GM18909 (cell line): ENCODE measurements at regions not wholly inside any gene's neighbourhood (a gene's known extent, or its start where the extent isn't known, plus 50 kb on each side); places are given as distances from the start of the nearest gene placed in this dataset.

Experiments used
- ATAC-seq: cut with Tn5 transposase; IDR thresholded peaks from one replicate; pipeline ENCODE4 v1.9.1; 2021; ENCODE audit warnings: mild to moderate bottlenecking; ENCODE audit not compliant: unreplicated experiment, poor library complexity

- ATAC-seq: no peak
These were observed 240.4 kb downstream of the SNAPC1 start for GRCh38 chr14:62002642-62003041.

- ATAC-seq: no peak
These were observed 241.5 kb downstream of the SNAPC1 start for GRCh38 chr14:62003701-62004100.

GRCh38 chr14:62006116-62006731 lies 244.0 kb downstream of the SNAPC1 start:
- no peak for ATAC-seq

GRCh38 chr14:62015243-62015642 lies 253.0 kb downstream of the SNAPC1 start:
- ATAC-seq: no peak

GRCh38 chr14:62015945-62016344 lies 253.7 kb downstream of the SNAPC1 start:
- ATAC-seq: no peak

- ATAC-seq: no peak
These were observed 255.5 kb downstream of the SNAPC1 start for GRCh38 chr14:62017651-62018230.

GRCh38 chr14:62018606-62019005 lies 256.4 kb downstream of the SNAPC1 start:
- no peak for ATAC-seq

- ATAC-seq: no peak
These were observed 265.7 kb downstream of the SNAPC1 start for GRCh38 chr14:62027958-62028357.

GRCh38 chr14:62029569-62029924 lies 267.3 kb downstream of the SNAPC1 start:
- ATAC-seq: peak; percentile 77

GRCh38 chr14:62030387-62030786 lies 268.2 kb downstream of the SNAPC1 start:
- peak; percentile 42 for ATAC-seq

GRCh38 chr14:62031504-62031903 lies 269.3 kb downstream of the SNAPC1 start:
- no peak for ATAC-seq

GRCh38 chr14:62053188-62053587 lies 291.0 kb downstream of the SNAPC1 start:
- ATAC-seq: no peak

GRCh38 chr14:62056789-62057188 lies 294.6 kb downstream of the SNAPC1 start:
- no peak for ATAC-seq

- no peak for ATAC-seq
These were observed 300.4 kb downstream of the SNAPC1 start for GRCh38 chr14:62062645-62063044.

GRCh38 chr14:62064751-62065323 lies 302.6 kb downstream of the SNAPC1 start:
- ATAC-seq: no peak

GRCh38 chr14:62066304-62066703 lies 304.1 kb downstream of the SNAPC1 start:
- ATAC-seq: no peak

- ATAC-seq: no peak
These were observed 308.8 kb downstream of the SNAPC1 start for GRCh38 chr14:62071039-62071438.

- no peak for ATAC-seq
These were observed 314.1 kb downstream of the SNAPC1 start for GRCh38 chr14:62076368-62076767.

GRCh38 chr14:62076825-62077605 lies 314.8 kb downstream of the SNAPC1 start:
- no peak for ATAC-seq

GRCh38 chr14:62077676-62078261 lies 315.5 kb downstream of the SNAPC1 start:
- ATAC-seq: peak; percentile 31

- ATAC-seq: peak; percentile 47
These were observed 316.8 kb downstream of the SNAPC1 start for GRCh38 chr14:62079038-62079437.
